ENCODE measurements at regions not wholly inside any gene's neighbourhood (a gene's known extent, or its start where the extent isn't known, plus 50 kb on each side); places are given as distances from the start of the nearest gene placed in this dataset.

- H3K27me3 ChIP-seq (ENCODE audit: control insufficient read depth, extremely low read depth, insufficient read depth, low read length), result no peaks in the 10 kb centered on the region
- peaks cover 3% of the 10 kb centered on the region for H3K9me3 ChIP-seq (ENCODE audit: control insufficient read depth, low read depth, low read length)
- no peak overlapping the region for H3K4me3 ChIP-seq (ENCODE audit: control insufficient read depth in 2 of 3, extremely low read depth in 1 of 3, insufficient read depth in 2 of 3, low read depth in 1 of 3, low read length in 3 of 3)
- no peaks in the 10 kb centered on the region for H3K36me3 ChIP-seq (ENCODE audit: control insufficient read depth in 2 of 2, extremely low read depth in 1 of 2, insufficient read depth in 2 of 2, low read length in 2 of 2)
- no peaks in the 10 kb centered on the region for H3K79me2 ChIP-seq (ENCODE audit: control insufficient read depth, insufficient read depth, low read length)
- FAIRE-seq (no peak), DNase-seq (ENCODE audit: low read depth, low spot score) (no peak)
- no peak overlapping the region for H3K27ac ChIP-seq (ENCODE audit: control insufficient read depth, insufficient read depth, low read length)
- no peak overlapping the region for H3K4me2 ChIP-seq (ENCODE audit: control insufficient read depth, extremely low read depth, insufficient read depth, low read depth, low read length)
- no peak overlapping the region for H2AFZ ChIP-seq (ENCODE audit: control insufficient read depth, low read length)
- dilution Hi-C loops (cut with MboI; ENCODE audit: extremely low pct_ligation_motif_present, low sequenced_read_pairs), result no loop called here
- H3K4me1 ChIP-seq (ENCODE audit: control insufficient read depth, extremely low read depth, insufficient read depth, low read length), result peaks cover 46% of the 10 kb centered on the region
- peaks cover 5% of the 10 kb centered on the region for H4K20me1 ChIP-seq (ENCODE audit: control insufficient read depth, extremely low read depth, insufficient read depth, low read length)
- TF ChIP-seq CTCF (optimal IDR thresholded peaks at IDR 0.05 in 1 of 3, IDR thresholded peaks at IDR 0.05 in 1 of 3, conservative IDR thresholded peaks at IDR 0.05 in 1 of 3; ENCODE audit: extremely low read depth in 1 of 3, insufficient read depth in 2 of 3, low read length in 3 of 3) (no peak), EZH2 (IDR thresholded peaks at IDR 0.05; ENCODE audit: low read length) (no peak)
- H3K9me1 ChIP-seq (ENCODE audit: control insufficient read depth, extremely low read depth, insufficient read depth, low read length), result no peaks in the 10 kb centered on the region
- no peak overlapping the region for H3K9ac ChIP-seq (ENCODE audit: control insufficient read depth, extremely low read depth, insufficient read depth, low read length)
Observed at GRCh38 chr16:85355515-85355837, 243.2 kb upstream of the CIBAR2 start.

DNA sequence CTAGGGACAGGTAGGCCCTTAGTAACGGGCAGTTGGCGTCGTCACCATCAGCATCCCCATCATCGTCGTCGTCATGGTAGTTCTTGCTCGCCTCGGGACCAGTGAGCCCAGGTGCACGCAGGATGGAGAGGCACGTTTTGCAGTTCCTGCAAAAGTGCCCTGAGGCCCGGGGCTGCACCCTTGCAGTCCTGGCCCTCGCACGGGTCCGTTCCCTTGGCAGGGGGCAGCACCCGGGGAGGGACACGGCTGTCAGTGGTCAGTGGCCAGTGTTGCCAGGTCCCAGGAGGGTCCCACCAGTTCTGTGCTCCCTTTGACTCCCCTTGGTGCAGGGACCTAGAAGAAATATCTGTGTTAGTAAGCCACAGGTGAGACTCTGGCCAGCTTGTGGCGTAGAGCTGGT, 243.9 kb upstream of the CIBAR2 start:
- Histone ChIP-seq H3K9me1 (ENCODE audit: control insufficient read depth, extremely low read depth, insufficient read depth, low read length) (no peaks in the 10 kb centered on the region), H4K20me1 (ENCODE audit: control insufficient read depth, extremely low read depth, insufficient read depth, low read length) (peaks cover 3% of the 10 kb centered on the region), H3K79me2 (ENCODE audit: control insufficient read depth, insufficient read depth, low read length) (no peaks in the 10 kb centered on the region), H3K36me3 (ENCODE audit: control insufficient read depth in 2 of 2, extremely low read depth in 1 of 2, insufficient read depth in 2 of 2, low read length in 2 of 2) (no peaks in the 10 kb centered on the region), H2AFZ (ENCODE audit: control insufficient read depth, low read length) (no peak overlapping the region), H3K4me1 (ENCODE audit: control insufficient read depth, extremely low read depth, insufficient read depth, low read length) (peaks cover 47% of the 10 kb centered on the region), H3K4me3 (ENCODE audit: control insufficient read depth in 2 of 3, extremely low read depth in 1 of 3, insufficient read depth in 2 of 3, low read depth in 1 of 3, low read length in 3 of 3) (no peak overlapping the region), H3K9ac (ENCODE audit: control insufficient read depth, extremely low read depth, insufficient read depth, low read length) (no peak overlapping the region), H3K27me3 (ENCODE audit: control insufficient read depth, extremely low read depth, insufficient read depth, low read length) (no peaks in the 10 kb centered on the region), H3K9me3 (ENCODE audit: control insufficient read depth, low read depth, low read length) (peaks cover 3% of the 10 kb centered on the region), H3K4me2 (ENCODE audit: control insufficient read depth, extremely low read depth, insufficient read depth, low read depth, low read length) (no peak overlapping the region), H3K27ac (ENCODE audit: control insufficient read depth, insufficient read depth, low read length) (no peak overlapping the region)
- dilution Hi-C loops (cut with MboI; ENCODE audit: extremely low pct_ligation_motif_present, low sequenced_read_pairs), result no loop called here
- TF ChIP-seq EZH2 (IDR thresholded peaks at IDR 0.05; ENCODE audit: low read length) (no peak), CTCF (optimal IDR thresholded peaks at IDR 0.05 in 1 of 3, IDR thresholded peaks at IDR 0.05 in 1 of 3, conservative IDR thresholded peaks at IDR 0.05 in 1 of 3; ENCODE audit: extremely low read depth in 1 of 3, insufficient read depth in 2 of 3, low read length in 3 of 3) (no peak)
- no peak for DNase-seq (ENCODE audit: low read depth, low spot score)
- FAIRE-seq, result no peak
